Caki2 (cell line): ENCODE measurements at regions not wholly inside any gene's neighbourhood (a gene's known extent, or its start where the extent isn't known, plus 50 kb on each side); places are given as distances from the start of the nearest gene placed in this dataset.

Experiments
- DNase-seq: peaks from one replicate; pipeline ENCODE4 v3.0.0-alpha.2; 2015; ENCODE audit warnings: low read depth
- in situ Hi-C: cut with HindIII; loops from 2 replicates; pipeline ENCODE4 v1.10.0; 2016; ENCODE audit warnings: low sequenced_read_pairs, low pct_unique_long_range_greater_than_20kb, mixed read lengths

DNA sequence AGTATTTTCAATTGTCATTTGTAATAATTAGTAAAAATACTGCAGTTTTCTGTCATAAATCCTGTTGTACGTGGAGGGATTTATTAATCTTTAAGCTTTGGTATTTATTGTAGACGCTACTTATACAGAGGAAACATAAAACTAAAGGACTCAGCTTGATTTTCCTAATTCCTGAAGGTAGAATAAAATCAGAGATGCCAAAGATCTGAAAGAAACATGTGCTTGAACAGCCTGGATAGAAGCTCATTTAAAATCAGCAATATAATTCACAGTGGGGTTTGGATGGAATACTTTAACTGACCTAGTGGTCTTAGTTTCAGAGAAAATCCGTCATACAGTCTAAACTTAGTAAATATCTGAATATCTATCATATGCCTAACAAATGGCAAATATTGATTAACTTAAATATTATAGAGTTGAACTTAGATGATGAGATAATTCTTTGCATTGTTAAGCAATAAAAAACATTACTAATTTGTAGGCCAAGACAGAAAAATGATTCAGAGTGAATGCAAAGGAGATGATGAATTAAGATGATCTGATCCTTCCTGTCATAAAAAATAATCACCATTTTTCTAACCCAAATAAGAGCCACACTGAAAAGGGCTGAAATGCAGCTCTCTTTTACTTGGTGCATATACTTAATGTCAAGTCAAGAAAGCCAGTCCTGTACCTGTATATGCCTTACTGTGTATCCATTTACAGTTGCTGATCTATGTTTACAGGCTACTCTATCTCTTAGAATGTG, 397.1 kb upstream of the DCN start:
- no peak for DNase-seq
- in situ Hi-C loops, result no loop called here

DNA sequence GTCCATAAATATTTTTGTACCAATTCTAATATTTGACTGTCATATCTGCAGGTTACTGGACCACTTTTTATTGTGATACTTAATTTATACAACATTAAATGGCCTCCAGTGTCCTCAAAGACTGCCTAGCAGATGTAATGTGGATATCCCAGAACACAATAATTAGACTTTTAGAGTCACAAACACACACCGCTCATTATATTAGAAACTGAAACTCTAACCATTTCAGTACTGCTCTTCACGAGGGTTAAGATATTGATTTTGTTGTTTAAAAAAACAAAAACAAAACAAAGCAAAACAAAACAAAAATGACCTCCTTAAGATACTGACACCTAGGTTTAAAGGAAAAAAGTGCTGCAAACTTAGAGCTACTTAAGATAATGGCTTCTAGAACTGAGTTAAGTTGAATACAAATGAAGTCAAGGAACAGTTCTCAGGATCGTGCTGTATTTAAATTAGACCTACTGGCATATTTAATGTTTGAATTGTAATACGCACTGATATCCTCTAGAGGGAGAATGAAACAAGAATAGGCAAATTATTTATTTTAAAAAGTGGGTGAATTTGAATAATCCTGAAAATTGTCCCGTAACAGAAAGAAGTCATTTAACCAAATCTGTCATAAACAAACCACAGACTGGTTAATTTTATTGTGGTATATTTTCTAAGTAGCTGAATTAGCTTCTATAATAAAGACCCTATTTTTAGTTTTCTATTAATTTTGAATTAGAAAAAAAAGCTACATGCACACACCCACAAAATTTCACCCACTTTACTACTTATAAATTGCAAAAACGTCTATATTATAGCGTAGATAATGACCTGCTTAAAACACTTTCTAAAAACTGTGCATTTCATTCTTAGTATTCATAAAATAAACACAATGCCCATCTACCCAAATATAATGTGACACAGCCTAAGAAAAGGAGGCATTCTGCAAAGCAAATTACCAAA, 395.2 kb upstream of the DCN start:
- in situ Hi-C loops, result no loop called here
- peak; percentile 10 for DNase-seq

DNA sequence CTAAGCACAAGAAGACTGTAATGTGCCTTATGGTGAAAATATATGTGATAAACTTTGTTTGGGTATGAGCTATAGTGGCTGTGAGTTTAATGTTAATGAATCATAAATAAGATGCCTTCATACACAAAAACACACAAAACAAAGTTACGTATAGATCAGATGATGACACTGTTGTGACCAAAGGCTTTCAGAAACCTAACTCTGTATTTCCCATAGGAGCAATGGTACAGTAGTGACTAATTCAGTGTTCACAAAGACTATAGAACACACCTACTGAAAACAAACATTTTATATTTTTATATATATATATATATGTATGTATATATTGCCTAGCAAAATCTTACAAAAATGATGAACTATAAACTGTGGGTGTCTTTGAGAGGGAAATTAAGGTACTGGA, 393.8 kb upstream of the DCN start:
- in situ Hi-C loops, result no loop called here
- DNase-seq, result no peak

DNA sequence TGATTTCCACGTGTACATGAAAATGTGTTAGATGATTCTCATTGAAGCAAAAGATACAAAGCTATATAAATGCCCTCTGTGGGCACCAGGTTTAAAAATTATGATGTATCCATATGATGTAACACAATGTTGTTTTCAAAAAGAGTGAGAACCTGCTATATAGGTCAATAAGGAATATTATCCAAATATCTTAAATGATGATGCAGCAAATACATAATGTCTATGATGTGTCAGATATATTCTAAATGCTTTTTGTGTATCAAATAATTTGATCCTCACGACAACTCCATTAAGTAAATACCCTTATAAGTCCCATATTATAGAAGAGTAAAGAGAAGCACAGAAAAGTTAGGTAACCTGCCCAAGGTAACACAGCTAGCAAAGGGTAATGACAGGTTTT, 393.0 kb upstream of the DCN start:
- DNase-seq, result no peak
- in situ Hi-C loops, result no loop called here

DNA sequence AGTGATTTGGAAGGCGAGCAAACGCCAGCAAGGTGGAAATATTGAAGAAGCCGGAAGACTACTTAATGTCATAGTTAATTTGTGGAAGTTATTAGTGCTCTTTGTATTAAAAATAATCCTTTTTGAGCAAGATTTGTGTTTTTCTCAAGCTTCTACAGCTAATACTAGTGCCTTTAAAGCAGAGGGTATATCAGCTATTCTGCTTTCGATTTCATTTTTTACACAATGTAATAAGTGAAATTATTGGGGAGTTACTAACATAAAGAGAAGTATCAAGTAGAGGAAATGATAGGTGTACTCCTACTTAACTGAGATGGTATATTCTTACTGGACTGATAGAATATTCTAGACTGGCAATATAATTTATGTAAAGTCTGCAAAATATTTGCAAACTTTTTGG, 392.4 kb upstream of the DCN start:
- no peak for DNase-seq
- in situ Hi-C loops, result no loop called here

DNA sequence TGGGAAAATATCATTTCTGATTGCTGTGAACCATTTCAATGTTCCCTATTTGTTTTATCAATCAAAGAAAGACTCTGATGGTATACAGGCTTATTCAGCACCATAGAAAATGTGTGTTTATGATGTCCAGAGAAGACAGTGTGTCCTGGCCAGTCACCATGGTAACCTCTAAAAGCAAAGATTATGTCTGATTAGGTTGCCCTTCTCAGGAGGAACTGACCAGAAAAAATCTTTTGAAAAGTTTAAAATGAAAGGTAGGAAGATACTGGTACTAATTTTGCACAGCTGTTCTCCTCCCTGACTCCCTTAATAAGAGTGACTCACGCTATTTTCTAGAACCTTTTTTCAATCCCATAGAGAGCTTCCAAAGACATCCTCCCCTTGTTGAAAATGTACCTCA, 391.8 kb upstream of the DCN start:
- in situ Hi-C loops, result no loop called here
- no peak for DNase-seq

DNA sequence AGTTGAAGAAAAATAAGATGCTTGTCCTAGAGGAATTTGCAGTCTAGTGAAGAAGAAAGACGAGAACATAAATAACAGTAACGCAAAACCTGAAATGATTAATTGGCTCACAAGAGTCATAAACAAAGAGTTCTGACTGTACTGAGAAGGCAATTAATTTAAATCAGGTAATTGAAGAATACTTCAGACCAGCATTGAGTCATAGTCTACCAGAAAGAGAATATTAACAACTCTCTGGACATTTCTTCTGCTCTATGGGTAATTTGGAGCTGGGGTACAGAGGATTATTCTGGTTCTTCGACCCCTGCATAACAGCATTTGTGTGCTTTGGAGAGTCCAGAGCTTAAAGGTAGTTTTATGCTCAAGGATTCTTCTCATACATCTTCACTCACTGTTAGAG, 390.3 kb upstream of the DCN start:
- DNase-seq, result no peak
- in situ Hi-C loops, result no loop called here

DNA sequence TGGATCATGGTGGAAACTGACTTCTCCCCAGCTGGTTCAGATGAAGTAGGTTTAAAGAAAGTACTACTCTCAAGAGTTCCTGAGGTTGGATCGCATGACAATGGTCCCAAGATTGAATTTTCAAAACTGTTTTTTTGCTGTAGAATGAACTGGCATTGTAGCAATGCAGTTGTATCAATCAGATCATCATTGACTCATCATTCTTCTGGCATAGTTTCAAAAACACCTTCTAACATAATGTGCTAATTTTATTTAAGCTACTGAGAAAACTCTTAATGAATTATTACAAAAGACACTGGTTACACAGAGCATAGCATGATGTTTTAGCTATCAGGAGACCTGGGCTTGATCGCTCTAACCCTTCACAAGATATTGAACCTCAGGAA, 384.5 kb upstream of the DCN start:
- in situ Hi-C loops, result no loop called here
- DNase-seq, result no peak

DNA sequence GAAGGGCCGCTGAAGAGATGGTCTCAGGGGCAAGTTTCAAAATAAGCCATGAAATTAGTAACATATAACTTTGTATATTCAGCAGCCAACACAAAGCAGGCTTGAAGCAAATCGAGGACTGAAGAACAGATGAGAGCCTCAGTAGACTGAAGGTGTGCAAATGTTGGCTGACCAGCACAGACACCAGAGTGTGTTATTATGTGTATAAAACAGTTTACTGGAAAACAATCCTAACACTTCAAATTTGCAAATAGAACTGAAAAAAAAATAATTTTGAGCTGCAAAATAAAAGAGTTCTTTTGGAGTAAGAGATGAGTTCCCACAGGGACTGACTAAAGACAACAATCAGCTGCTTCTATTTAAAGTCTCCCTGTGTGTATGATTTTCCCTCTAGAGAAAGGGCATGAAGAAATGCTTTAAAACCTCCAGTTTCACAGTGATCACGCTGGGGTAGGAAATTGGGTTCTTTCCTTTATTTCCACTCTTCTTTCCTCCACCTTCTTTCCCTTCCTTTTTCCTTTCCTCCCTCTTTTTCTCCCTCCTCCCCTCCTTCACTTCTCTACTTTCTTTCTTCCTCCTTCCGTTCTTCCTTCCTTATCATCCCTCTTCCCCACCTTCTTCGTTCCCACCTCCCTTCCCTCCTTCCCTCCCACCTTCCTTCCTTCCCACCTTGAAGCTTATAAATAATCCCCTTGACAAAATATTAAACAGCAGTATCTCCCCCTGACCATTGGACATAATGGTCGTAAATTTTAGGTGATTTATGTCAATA, 383.9 kb upstream of the DCN start:
- in situ Hi-C loops, result no loop called here
- DNase-seq, result no peak

DNA sequence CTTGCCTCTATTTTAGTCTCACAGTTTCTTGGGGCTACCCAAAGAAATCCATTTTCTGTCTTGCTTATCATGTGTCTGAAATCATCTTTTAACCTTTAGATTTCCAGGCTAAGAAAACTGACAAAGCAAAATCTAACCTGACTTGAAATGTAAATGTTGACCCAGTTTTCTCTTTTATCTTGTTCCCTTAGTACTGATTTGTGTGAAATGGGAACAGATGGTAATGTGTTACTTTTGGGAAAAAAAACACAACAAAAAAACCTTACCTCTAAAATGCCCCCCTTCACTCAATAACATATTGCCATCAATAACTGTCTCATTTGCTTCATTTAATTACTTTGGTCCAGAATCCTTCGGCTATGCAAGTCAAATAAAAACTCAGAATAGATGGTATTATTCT, 383.2 kb upstream of the DCN start:
- in situ Hi-C loops, result no loop called here
- DNase-seq, result no peak

DNA sequence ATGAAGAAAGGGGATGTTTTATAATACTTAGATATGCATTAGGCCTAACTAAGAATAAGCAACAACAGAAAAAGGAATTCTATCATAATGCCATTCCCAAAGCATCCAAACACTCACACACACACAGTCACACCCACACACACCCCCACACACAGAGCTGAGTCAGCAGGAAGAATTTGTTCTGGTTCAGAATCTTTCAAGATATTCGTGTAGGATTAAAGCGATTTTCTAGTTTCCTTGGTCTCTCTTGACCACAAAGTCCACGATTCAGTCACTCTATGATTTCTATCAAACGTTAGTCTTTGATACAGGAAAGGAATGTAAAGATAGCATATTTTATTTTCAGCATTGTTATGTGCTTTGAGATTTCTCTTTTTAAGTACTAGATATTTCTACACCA, 382.6 kb upstream of the DCN start:
- DNase-seq, result no peak
- in situ Hi-C loops, result no loop called here

DNA sequence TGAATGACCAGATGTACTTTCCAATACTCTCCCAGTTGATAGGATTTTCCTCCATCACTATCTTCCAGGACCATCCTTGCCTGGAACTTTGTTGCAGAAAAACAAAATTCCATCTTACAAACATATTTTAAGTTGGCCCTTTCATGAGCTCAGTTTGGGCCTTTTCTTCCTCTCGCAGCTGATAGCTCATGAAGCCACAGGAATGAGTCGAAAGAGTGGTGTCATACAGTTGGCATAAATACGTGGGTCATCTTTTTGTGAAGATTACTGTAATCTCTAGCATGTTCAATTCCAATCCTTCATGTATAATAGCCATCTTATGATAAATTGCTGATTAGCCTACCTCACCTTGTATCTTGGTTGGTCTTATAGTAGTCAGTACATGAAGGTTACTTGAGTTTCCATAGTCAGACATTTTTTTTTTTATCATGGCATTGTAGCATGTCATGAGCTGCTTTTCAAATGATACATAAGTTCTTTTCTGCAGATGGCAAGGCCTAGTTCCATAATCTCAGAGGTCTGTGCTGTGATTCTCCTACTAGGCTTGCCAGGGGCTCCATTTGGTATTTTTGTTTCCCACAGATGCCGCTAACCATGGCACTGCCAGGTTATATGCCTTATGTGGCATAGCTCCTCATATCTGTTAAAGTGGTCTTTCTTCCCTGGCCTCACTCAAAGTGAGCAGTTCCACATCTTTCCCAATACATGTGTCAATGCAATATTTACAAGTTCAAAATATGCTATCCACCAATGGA, 380.6 kb upstream of the DCN start:
- DNase-seq, result no peak
- in situ Hi-C loops, result no loop called here

DNA sequence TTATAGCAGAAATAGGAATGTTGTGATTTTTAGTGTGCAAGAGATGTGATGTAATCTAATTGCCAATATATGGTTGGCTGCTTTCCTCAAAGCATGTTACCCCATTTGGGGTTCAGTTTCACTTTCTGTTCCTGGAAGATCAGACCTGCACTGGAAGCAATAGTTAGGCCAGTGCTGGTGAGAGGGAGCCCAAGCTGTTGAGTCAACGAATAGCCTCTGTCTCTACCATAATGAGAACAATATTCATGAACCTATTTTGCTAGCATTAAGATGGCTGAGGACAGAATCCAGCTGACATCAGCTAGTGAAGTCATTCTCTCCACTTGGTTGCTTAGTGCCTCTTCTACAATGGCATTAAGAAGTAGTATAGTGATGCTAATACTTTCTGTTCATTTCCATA, 379.9 kb upstream of the DCN start:
- in situ Hi-C loops, result no loop called here
- DNase-seq, result no peak

DNA sequence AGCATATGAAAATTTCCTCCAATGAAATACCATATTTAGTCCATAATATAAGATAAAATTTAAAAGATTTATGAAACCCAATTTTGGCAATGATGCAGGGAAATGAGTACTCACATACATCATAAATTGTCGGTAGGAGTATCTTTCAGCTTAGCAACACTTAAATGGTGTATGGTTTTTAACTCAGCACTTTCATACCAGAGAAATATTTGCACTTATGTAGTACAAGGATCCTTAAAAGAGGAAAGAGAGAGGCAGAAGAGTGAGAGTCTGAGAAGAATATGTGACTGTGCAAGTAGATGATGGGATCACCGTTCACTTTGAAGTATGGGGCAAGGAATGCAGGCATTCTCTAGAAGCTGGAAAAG, 379.3 kb upstream of the DCN start:
- DNase-seq, result no peak
- in situ Hi-C loops, result no loop called here

DNA sequence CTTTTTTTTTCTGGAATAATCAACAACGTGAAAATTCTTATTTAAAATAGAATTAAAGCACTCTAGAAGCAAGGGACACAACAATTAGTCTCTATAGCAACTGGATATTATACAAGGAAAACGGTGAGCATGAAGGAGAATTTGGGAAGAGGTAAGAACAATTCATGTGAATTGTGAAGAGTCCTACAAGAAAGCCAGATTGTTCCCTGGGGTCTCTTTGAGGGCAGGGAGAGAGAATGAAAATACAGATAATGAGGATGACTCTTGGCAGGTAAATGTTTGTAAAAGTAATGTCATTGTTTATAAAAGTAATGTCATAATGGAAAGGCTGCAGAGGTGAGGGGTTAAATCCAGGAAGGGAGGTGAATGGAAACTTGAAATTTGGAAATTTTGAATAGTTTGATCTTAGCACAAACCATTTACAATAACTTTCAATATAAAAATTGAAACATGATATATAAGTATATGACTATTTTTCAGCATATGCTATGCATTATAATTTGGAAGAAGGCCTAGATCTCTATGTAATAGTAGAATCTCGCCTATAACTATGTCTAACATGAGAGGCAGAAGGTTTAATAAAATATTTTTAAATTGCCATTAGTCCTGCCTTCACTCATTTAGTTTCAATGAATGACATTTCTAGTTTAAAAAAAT, 378.8 kb upstream of the DCN start:
- no peak for DNase-seq

DNA sequence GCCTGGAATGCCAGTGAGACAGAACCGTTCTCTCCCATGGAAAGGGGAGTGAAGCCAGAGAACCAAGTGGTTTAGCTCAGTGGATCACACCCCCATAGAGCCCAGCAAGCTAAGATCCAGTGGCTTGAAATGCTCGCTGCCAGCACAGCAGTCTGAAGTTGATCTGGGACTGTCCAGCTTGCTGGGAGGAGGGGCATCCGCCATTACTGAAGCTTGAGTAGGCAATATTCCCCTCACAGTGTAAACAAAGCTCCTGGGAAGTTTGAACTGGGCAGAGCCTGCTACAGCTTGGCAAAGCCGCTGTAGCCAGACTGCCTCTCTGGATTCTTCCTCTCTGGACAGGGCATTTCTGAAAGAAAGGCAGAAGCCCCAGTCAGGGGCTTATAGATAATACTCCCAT, 374.3 kb upstream of the DCN start:
- in situ Hi-C loops, result no loop called here
- no peak for DNase-seq

More for the DNA sequence above, 378.8 kb upstream of the DCN start:
- in situ Hi-C loops, result no loop called here

DNA sequence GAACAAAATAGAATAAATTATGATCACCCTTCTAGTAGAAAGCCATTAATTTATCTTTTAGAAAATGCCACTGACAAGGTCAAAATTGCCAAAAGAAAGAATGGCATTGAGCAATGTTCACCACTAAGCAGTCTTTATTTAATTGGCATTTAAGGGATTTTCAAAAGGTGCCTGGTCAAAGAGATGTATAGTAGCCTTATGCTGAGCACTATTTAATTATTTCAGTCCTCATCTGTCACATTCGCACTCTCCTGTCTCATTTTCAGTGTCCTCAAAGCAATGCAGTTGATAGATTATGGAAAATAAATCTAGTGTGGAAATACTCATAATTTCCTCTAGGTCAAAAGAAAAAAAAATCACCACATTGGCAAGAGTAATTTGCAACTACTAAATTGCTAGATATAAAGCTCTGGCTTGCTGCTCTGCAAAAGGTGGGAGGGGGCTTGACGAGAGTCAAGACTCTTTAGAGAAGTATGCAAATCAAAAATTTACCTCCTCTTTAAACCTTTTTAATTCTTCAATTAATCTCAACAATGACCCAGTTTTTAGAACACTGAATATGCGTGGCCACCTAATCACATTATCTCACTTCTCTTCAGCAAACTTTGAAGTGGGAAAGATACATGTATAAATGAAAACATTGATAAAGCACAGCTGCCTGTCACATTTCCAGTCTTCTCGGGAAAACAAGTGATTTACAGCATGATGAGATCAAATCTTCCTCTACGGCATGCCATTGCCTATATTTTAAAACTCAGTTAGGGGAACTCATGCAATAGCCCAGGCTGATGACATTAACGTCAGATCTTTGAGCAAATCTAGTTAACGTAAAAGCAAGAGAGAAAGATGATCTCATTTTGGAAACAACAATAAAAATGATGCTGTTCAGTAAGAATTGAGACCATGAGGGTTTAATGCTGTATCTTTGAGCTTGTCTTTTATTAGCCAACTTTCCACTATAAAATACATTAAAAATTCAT, 373.1 kb upstream of the DCN start:
- in situ Hi-C loops, result no loop called here
- no peak for DNase-seq
